PFSK-1 (cell line): ENCODE measurements at regions not wholly inside any gene's neighbourhood (a gene's known extent, or its start where the extent isn't known, plus 50 kb on each side); places are given as distances from the start of the nearest gene placed in this dataset.

Experiments
- FOXP2 ChIP-seq: optimal IDR thresholded peaks from 2 replicates; pipeline ENCODE3; 2011; ENCODE audit warnings: borderline replicate concordance, control low read depth, inconsistent platforms; ENCODE audit not compliant: insufficient read depth; ENCODE audit errors: extremely low read length, extremely low read depth
- TAF1 ChIP-seq: IDR thresholded peaks from 2 replicates; pipeline ENCODE4 v1.6.1; 2012; ENCODE audit warnings: low read length, control low read depth, borderline replicate concordance; ENCODE audit not compliant: insufficient read depth
- TF ChIP-seq, protein P1 (sequence below), 2 experiments: IDR thresholded peaks; 2 replicates each; pipeline versions ENCODE4 v1.6.1 to v1.8.0; 2011 to 2012; ENCODE audit warnings: low read depth in 2 of 2, low read length in 2 of 2, control low read depth in 1 of 2, inconsistent platforms in 1 of 2, mild to moderate bottlenecking in 1 of 2, moderate library complexity in 1 of 2; ENCODE audit not compliant: insufficient read depth in 1 of 2

DNA sequence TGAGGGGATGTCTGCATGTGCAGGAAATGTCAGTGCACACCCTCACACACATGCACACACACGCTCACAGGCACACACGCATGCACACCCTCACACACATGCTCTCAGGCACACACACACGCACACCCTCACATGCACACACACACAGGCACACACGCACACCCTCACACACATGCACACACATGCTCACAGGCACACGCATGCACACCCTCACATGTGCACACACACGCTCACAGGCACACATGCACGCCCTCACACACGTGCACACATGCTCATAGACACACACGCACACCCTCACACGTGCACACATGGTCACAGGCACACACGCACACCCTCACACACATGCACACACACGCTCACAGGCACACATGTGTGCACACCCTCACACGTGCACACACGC is 77.6 kb upstream of the ZNF469 start:
- TF ChIP-seq TAF1: no peak
- TF ChIP-seq, protein P1, sequence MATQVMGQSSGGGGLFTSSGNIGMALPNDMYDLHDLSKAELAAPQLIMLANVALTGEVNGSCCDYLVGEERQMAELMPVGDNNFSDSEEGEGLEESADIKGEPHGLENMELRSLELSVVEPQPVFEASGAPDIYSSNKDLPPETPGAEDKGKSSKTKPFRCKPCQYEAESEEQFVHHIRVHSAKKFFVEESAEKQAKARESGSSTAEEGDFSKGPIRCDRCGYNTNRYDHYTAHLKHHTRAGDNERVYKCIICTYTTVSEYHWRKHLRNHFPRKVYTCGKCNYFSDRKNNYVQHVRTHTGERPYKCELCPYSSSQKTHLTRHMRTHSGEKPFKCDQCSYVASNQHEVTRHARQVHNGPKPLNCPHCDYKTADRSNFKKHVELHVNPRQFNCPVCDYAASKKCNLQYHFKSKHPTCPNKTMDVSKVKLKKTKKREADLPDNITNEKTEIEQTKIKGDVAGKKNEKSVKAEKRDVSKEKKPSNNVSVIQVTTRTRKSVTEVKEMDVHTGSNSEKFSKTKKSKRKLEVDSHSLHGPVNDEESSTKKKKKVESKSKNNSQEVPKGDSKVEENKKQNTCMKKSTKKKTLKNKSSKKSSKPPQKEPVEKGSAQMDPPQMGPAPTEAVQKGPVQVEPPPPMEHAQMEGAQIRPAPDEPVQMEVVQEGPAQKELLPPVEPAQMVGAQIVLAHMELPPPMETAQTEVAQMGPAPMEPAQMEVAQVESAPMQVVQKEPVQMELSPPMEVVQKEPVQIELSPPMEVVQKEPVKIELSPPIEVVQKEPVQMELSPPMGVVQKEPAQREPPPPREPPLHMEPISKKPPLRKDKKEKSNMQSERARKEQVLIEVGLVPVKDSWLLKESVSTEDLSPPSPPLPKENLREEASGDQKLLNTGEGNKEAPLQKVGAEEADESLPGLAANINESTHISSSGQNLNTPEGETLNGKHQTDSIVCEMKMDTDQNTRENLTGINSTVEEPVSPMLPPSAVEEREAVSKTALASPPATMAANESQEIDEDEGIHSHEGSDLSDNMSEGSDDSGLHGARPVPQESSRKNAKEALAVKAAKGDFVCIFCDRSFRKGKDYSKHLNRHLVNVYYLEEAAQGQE (IDR thresholded peaks at IDR 0.05; ENCODE audit: insufficient read depth in 1 of 2, low read depth in 2 of 2, low read length in 2 of 2): no peak
- no peak for TF ChIP-seq FOXP2
